ENCODE measurements at regions not wholly inside any gene's neighbourhood (a gene's known extent, or its start where the extent isn't known, plus 50 kb on each side); places are given as distances from the start of the nearest gene placed in this dataset.

GRCh38 chr4:136917312-136918110 is 614.8 kb downstream of the PCDH18 start:
- TF ChIP-seq TCF7L2 (IDR thresholded peaks at IDR 0.05; ENCODE audit: borderline replicate concordance, extremely low read depth, insufficient read depth, insufficient read length) (no peak), POLR2A (IDR thresholded peaks at IDR 0.05; ENCODE audit: borderline replicate concordance, extremely low read depth, insufficient read depth, insufficient read length) (no peak), POLR2AphosphoS5 (IDR thresholded peaks at IDR 0.05; ENCODE audit: low read depth, low read length) (no peak), JUND (IDR thresholded peaks at IDR 0.05) (no peak), EZH2 (IDR thresholded peaks at IDR 0.05) (no peak)
- TF ChIP-seq, protein P1, sequence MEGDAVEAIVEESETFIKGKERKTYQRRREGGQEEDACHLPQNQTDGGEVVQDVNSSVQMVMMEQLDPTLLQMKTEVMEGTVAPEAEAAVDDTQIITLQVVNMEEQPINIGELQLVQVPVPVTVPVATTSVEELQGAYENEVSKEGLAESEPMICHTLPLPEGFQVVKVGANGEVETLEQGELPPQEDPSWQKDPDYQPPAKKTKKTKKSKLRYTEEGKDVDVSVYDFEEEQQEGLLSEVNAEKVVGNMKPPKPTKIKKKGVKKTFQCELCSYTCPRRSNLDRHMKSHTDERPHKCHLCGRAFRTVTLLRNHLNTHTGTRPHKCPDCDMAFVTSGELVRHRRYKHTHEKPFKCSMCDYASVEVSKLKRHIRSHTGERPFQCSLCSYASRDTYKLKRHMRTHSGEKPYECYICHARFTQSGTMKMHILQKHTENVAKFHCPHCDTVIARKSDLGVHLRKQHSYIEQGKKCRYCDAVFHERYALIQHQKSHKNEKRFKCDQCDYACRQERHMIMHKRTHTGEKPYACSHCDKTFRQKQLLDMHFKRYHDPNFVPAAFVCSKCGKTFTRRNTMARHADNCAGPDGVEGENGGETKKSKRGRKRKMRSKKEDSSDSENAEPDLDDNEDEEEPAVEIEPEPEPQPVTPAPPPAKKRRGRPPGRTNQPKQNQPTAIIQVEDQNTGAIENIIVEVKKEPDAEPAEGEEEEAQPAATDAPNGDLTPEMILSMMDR (IDR thresholded peaks at IDR 0.05 in 2 of 3, conservative IDR thresholded peaks at IDR 0.05 in 1 of 3; ENCODE audit: borderline replicate concordance in 1 of 3, insufficient read depth in 1 of 3, low read depth in 2 of 3, low read length in 2 of 3): no peak
- TF ChIP-seq, protein P2, sequence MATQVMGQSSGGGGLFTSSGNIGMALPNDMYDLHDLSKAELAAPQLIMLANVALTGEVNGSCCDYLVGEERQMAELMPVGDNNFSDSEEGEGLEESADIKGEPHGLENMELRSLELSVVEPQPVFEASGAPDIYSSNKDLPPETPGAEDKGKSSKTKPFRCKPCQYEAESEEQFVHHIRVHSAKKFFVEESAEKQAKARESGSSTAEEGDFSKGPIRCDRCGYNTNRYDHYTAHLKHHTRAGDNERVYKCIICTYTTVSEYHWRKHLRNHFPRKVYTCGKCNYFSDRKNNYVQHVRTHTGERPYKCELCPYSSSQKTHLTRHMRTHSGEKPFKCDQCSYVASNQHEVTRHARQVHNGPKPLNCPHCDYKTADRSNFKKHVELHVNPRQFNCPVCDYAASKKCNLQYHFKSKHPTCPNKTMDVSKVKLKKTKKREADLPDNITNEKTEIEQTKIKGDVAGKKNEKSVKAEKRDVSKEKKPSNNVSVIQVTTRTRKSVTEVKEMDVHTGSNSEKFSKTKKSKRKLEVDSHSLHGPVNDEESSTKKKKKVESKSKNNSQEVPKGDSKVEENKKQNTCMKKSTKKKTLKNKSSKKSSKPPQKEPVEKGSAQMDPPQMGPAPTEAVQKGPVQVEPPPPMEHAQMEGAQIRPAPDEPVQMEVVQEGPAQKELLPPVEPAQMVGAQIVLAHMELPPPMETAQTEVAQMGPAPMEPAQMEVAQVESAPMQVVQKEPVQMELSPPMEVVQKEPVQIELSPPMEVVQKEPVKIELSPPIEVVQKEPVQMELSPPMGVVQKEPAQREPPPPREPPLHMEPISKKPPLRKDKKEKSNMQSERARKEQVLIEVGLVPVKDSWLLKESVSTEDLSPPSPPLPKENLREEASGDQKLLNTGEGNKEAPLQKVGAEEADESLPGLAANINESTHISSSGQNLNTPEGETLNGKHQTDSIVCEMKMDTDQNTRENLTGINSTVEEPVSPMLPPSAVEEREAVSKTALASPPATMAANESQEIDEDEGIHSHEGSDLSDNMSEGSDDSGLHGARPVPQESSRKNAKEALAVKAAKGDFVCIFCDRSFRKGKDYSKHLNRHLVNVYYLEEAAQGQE (IDR thresholded peaks at IDR 0.05; ENCODE audit: low read depth): no peak

Data from HCT116 (cell line).